SK-N-SH treated with all-trans-retinoic acid at 6 μM for 48 hours (cell line): ENCODE measurements at regions not wholly inside any gene's neighbourhood (a gene's known extent, or its start where the extent isn't known, plus 50 kb on each side); places are given as distances from the start of the nearest gene placed in this dataset.

Source experiments
- ATAC-seq: fragments of 200-7000 bp; cut with Tn5 transposase; 3 replicates; pipeline ENCODE4 v1.9.1; 2020; ENCODE audit warnings: mild to moderate bottlenecking, moderate library complexity
- ARNTL ChIP-seq: fragments of 450-650 bp; formaldehyde crosslinking; IDR thresholded peaks from 2 replicates; pipeline ENCODE4 v1.5.0; 2020; ENCODE audit warnings: low read depth, mild to moderate bottlenecking, moderate library complexity, borderline replicate concordance
- BACH2 ChIP-seq: fragments of 250-450 bp; sonication (Bioruptor Pico); IDR thresholded peaks from 2 replicates; pipeline ENCODE4 v1.9.0; 2021; ENCODE audit warnings: mild to moderate bottlenecking, borderline replicate concordance
- CREB5 ChIP-seq: fragments of 250-450 bp; sonication (Bioruptor Pico); IDR thresholded peaks from 2 replicates; pipeline ENCODE4 v1.5.1; 2020; ENCODE audit warnings: low read depth, mild to moderate bottlenecking, moderate library complexity
- CSDC2 ChIP-seq: fragments of 250-450 bp; sonication (Bioruptor Pico); IDR thresholded peaks from 2 replicates; pipeline ENCODE4 v1.5.0; 2020; ENCODE audit warnings: mild to moderate bottlenecking, moderate library complexity
- CSRNP3 ChIP-seq: fragments of 250-450 bp; sonication (Bioruptor Pico); IDR thresholded peaks from 2 replicates; pipeline ENCODE4 v1.5.1; 2021; ENCODE audit warnings: mild to moderate bottlenecking, moderate library complexity
- ESRRG ChIP-seq: fragments of 250-450 bp; sonication (Bioruptor Pico); IDR thresholded peaks from 2 replicates; pipeline ENCODE4 v1.6.1; 2021; ENCODE audit warnings: mild to moderate bottlenecking
- GLIS3 ChIP-seq: fragments of 250-450 bp; sonication (Bioruptor Pico); IDR thresholded peaks from 2 replicates; pipeline ENCODE4 v1.5.0; 2020; ENCODE audit warnings: mild to moderate bottlenecking, moderate library complexity
- ISL1 ChIP-seq: fragments of 250-450 bp; sonication (Bioruptor Pico); IDR thresholded peaks from 2 replicates; pipeline ENCODE4 v2.1.2; 2022; ENCODE audit warnings: mild to moderate bottlenecking, moderate library complexity
- OSR1 ChIP-seq: fragments of 250-450 bp; sonication (Bioruptor Pico); IDR thresholded peaks from 2 replicates; pipeline ENCODE4 v1.8.0; 2022; ENCODE audit warnings: moderate library complexity, mild to moderate bottlenecking, inconsistent platforms
- PATZ1 ChIP-seq: fragments of 250-450 bp; sonication (Bioruptor Pico); IDR thresholded peaks from 2 replicates; pipeline ENCODE4 v1.8.0; 2020; ENCODE audit warnings: mild to moderate bottlenecking, moderate library complexity, borderline replicate concordance
- POU6F1 ChIP-seq: fragments of 250-450 bp; sonication (Bioruptor Pico); IDR thresholded peaks from 2 replicates; pipeline ENCODE4 v1.8.0; 2021; ENCODE audit warnings: low read depth, mild to moderate bottlenecking, moderate library complexity, borderline replicate concordance
- PPARA ChIP-seq: fragments of 250-450 bp; sonication (Bioruptor Pico); IDR thresholded peaks from 2 replicates; pipeline ENCODE4 v1.5.0; 2020; ENCODE audit warnings: mild to moderate bottlenecking, borderline replicate concordance
- RARB ChIP-seq: fragments of 250-450 bp; sonication (Bioruptor Pico); IDR thresholded peaks from 2 replicates; pipeline ENCODE4 v1.8.0; 2021; ENCODE audit warnings: mild to moderate bottlenecking, moderate library complexity
- TOX ChIP-seq: fragments of 250-450 bp; sonication (Bioruptor Pico); IDR thresholded peaks from 2 replicates; pipeline ENCODE4 v1.8.0; 2021; ENCODE audit warnings: mild to moderate bottlenecking, moderate library complexity, borderline replicate concordance
- ZC3H10 ChIP-seq: fragments of 250-450 bp; sonication (Bioruptor Pico); IDR thresholded peaks from 2 replicates; pipeline ENCODE4 v1.5.1; 2021; ENCODE audit warnings: mild to moderate bottlenecking, moderate library complexity
- ZFP3 ChIP-seq: fragments of 250-450 bp; sonication (Bioruptor Pico); IDR thresholded peaks from 2 replicates; pipeline ENCODE4 v1.5.0; 2020; ENCODE audit warnings: mild to moderate bottlenecking, moderate library complexity
- ZNF70 ChIP-seq: fragments of 450-650 bp; formaldehyde crosslinking; IDR thresholded peaks from 2 replicates; pipeline ENCODE4 v1.5.0; 2020; ENCODE audit warnings: mild to moderate bottlenecking, moderate library complexity
- TF ChIP-seq, protein P1 (sequence below): fragments of 250-450 bp; sonication (Bioruptor Pico); IDR thresholded peaks from 2 replicates; pipeline ENCODE4 v1.5.0; 2020; ENCODE audit warnings: mild to moderate bottlenecking, moderate library complexity

- TF ChIP-seq, protein P1, sequence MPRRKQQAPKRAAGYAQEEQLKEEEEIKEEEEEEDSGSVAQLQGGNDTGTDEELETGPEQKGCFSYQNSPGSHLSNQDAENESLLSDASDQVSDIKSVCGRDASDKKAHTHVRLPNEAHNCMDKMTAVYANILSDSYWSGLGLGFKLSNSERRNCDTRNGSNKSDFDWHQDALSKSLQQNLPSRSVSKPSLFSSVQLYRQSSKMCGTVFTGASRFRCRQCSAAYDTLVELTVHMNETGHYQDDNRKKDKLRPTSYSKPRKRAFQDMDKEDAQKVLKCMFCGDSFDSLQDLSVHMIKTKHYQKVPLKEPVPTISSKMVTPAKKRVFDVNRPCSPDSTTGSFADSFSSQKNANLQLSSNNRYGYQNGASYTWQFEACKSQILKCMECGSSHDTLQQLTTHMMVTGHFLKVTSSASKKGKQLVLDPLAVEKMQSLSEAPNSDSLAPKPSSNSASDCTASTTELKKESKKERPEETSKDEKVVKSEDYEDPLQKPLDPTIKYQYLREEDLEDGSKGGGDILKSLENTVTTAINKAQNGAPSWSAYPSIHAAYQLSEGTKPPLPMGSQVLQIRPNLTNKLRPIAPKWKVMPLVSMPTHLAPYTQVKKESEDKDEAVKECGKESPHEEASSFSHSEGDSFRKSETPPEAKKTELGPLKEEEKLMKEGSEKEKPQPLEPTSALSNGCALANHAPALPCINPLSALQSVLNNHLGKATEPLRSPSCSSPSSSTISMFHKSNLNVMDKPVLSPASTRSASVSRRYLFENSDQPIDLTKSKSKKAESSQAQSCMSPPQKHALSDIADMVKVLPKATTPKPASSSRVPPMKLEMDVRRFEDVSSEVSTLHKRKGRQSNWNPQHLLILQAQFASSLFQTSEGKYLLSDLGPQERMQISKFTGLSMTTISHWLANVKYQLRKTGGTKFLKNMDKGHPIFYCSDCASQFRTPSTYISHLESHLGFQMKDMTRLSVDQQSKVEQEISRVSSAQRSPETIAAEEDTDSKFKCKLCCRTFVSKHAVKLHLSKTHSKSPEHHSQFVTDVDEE, result no peak
- no peak for TF ChIP-seq RARB (CRISPR knock-in tag)
- TF ChIP-seq ZC3H10 (CRISPR knock-in tag), result no peak
- no peak for TF ChIP-seq PATZ1
- TF ChIP-seq ZFP3 (CRISPR knock-in tag), result no peak
- TF ChIP-seq POU6F1, result no peak
- no peak for TF ChIP-seq CREB5 (CRISPR knock-in tag)
- no peak for TF ChIP-seq BACH2 (CRISPR knock-in tag)
- TF ChIP-seq ISL1 (CRISPR knock-in tag), result no peak
- TF ChIP-seq ZNF70 (CRISPR knock-in tag), result no peak
- no peak for TF ChIP-seq OSR1 (CRISPR knock-in tag)
- TF ChIP-seq PPARA (CRISPR knock-in tag), result no peak
- TF ChIP-seq, all 23 proteins: peak for 0
- no peak for ATAC-seq
These were observed 985.7 kb downstream of the SQOR start for GRCh38 chr15:46620392-46621013.

DNA sequence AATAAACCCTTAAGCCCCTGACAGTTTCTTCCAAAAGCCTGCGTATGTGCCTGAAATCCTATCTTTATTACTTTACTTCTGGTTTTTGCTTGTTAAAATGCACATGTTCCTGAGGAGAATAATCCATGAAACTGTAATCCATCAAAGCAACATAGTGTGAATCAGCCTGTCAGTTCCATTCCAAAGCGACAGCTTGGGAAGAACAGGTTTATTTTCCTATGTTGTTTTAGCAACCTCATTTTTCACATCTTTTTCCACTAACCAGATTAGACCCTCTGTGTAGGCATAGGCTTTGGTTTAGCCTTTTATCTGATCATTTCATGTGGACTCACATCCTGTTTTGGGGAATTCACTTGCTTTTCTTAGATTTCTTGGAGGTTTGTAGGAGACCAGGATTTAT is 988.0 kb downstream of the SQOR start:
- no peak for TF ChIP-seq ARNTL (CRISPR knock-in tag)
- no peak for TF ChIP-seq CREB5 (CRISPR knock-in tag)
- TF ChIP-seq RARB (CRISPR knock-in tag), result no peak
- TF ChIP-seq TOX (CRISPR knock-in tag), result no peak
- TF ChIP-seq OSR1 (CRISPR knock-in tag), result no peak
- TF ChIP-seq POU6F1, result no peak
- no peak for TF ChIP-seq PPARA (CRISPR knock-in tag)
- TF ChIP-seq CSRNP3 (CRISPR knock-in tag), result no peak
- no peak for TF ChIP-seq ESRRG (CRISPR knock-in tag)
- no peak for TF ChIP-seq ZC3H10 (CRISPR knock-in tag)
- TF ChIP-seq GLIS3 (CRISPR knock-in tag), result no peak
- TF ChIP-seq CSDC2, result no peak
- no peak for TF ChIP-seq BACH2 (CRISPR knock-in tag)
- TF ChIP-seq, all 23 proteins: peak for 0

More for the DNA sequence above, 988.0 kb downstream of the SQOR start:
- no peak for ATAC-seq
